Chondrocyte (in vitro differentiated cells): ENCODE measurements at regions not wholly inside any gene's neighbourhood (a gene's known extent, or its start where the extent isn't known, plus 50 kb on each side); places are given as distances from the start of the nearest gene placed in this dataset.

ENCODE experiments used
- DNase-seq: peaks from one replicate; pipeline ENCODE4 v3.0.0; 2021; ENCODE audit warnings: mixed read lengths, low spot score
- H3K27ac Mint-ChIP-seq: one replicate; pipeline ENCODE4 v1.8.0; 2021; ENCODE audit warnings: mild to moderate bottlenecking, moderate library complexity, mixed read lengths; ENCODE audit not compliant: unreplicated experiment
- H3K27me3 Mint-ChIP-seq: 2 replicates; pipeline ENCODE4 v1.8.0; 2021; ENCODE audit warnings: low read depth, mixed read lengths
- H3K36me3 Mint-ChIP-seq: 2 replicates; pipeline ENCODE4 v1.8.0; 2021; ENCODE audit warnings: low read depth, mixed read lengths
- H3K4me1 Mint-ChIP-seq: 2 replicates; pipeline ENCODE4 v1.8.0; 2021; ENCODE audit warnings: low read depth, mild to moderate bottlenecking, mixed read lengths
- H3K4me3 Mint-ChIP-seq: one replicate; pipeline ENCODE4 v1.8.0; 2021; ENCODE audit warnings: mild to moderate bottlenecking, moderate library complexity, mixed read lengths; ENCODE audit not compliant: unreplicated experiment
- H3K9me3 Mint-ChIP-seq: 2 replicates; pipeline ENCODE4 v1.8.0; 2021; ENCODE audit warnings: low read depth, mixed read lengths
- TF ChIP-seq, protein P1 (sequence below): fragments of 200-600 bp; sonication (generic); IDR thresholded peaks from 2 replicates; pipeline ENCODE4 v1.5.0; 2021; ENCODE audit warnings: antibody characterized with exemption, mild to moderate bottlenecking, moderate library complexity

DNA sequence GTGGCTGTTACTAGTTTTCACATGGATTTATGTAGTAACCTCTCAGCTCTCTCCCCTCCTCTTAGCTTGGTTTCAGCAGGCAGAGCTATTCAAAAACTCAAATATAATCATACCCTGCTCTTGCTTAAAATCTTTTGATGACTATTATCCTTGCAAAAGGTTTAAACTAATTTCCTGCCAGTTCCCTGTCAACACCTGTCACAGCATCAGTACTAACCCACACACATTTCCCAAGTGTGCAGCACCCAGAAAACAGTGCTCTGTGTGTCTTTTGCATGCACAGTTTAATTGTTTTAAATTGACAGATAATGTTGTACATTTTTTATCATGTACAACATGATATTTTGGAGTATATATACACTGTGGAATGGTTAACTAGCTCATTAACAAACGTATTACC is 202.0 kb downstream of the PAPSS1 start:
- Mint-ChIP-seq H3K4me3 (no peak overlapping the region), H3K27me3 (no peaks in the 10 kb centered on the region), H3K27ac (no peak overlapping the region)

DNA sequence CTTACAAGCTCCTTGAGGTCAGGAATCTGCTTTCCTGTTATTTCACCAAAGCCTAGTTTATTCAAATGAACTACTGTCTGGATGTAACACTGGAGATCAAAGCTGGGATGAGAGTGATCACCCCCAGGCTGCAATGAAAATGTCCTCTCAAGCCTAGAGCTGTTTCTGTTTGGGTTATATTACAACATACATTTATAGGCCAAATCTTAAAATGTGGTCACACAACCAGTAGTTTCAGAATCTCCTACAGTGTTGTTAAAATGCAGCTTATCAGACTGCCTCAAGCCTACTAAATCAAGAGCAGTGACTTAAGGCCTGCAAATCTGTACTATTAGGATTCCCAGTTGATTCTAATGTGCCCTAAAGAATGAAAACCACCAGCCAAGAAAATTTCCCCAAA is 207.5 kb downstream of the PAPSS1 start:
- H3K27ac Mint-ChIP-seq = no peak overlapping the region
- TF ChIP-seq, protein P1, sequence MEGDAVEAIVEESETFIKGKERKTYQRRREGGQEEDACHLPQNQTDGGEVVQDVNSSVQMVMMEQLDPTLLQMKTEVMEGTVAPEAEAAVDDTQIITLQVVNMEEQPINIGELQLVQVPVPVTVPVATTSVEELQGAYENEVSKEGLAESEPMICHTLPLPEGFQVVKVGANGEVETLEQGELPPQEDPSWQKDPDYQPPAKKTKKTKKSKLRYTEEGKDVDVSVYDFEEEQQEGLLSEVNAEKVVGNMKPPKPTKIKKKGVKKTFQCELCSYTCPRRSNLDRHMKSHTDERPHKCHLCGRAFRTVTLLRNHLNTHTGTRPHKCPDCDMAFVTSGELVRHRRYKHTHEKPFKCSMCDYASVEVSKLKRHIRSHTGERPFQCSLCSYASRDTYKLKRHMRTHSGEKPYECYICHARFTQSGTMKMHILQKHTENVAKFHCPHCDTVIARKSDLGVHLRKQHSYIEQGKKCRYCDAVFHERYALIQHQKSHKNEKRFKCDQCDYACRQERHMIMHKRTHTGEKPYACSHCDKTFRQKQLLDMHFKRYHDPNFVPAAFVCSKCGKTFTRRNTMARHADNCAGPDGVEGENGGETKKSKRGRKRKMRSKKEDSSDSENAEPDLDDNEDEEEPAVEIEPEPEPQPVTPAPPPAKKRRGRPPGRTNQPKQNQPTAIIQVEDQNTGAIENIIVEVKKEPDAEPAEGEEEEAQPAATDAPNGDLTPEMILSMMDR = no peak
- H3K36me3 Mint-ChIP-seq = no peaks in the 10 kb centered on the region
- H3K4me3 Mint-ChIP-seq = no peak overlapping the region
- no peaks in the 10 kb centered on the region for H3K27me3 Mint-ChIP-seq
- DNase-seq = no peak
- H3K4me1 Mint-ChIP-seq = no peaks in the 10 kb centered on the region
- H3K9me3 Mint-ChIP-seq = peaks cover 5% of the 10 kb centered on the region

More for the DNA sequence above, 202.0 kb downstream of the PAPSS1 start:
- TF ChIP-seq, protein P1 = no peak
- no peak for DNase-seq
- Mint-ChIP-seq H3K36me3 (no peaks in the 10 kb centered on the region), H3K9me3 (peaks cover 5% of the 10 kb centered on the region), H3K4me1 (peaks cover 14% of the 10 kb centered on the region)

GRCh38 chr4:107509615-107510014 is 210.4 kb downstream of the PAPSS1 start:
- H3K4me3 Mint-ChIP-seq = no peak overlapping the region
- TF ChIP-seq, protein P1 = no peak
- H3K36me3 Mint-ChIP-seq = no peaks in the 10 kb centered on the region
- peaks cover 4% of the 10 kb centered on the region for H3K9me3 Mint-ChIP-seq
- H3K4me1 Mint-ChIP-seq = no peaks in the 10 kb centered on the region
- no peaks in the 10 kb centered on the region for H3K27me3 Mint-ChIP-seq
- DNase-seq = no peak
- H3K27ac Mint-ChIP-seq = no peak overlapping the region

GRCh38 chr4:107500551-107500950 is 219.5 kb downstream of the PAPSS1 start:
- Mint-ChIP-seq H3K4me3 (no peak overlapping the region), H3K27ac (no peak overlapping the region), H3K36me3 (no peaks in the 10 kb centered on the region), H3K27me3 (no peaks in the 10 kb centered on the region), H3K9me3 (peaks cover 12% of the 10 kb centered on the region), H3K4me1 (no peaks in the 10 kb centered on the region)
- TF ChIP-seq, protein P1 = no peak
- DNase-seq = no peak

DNA sequence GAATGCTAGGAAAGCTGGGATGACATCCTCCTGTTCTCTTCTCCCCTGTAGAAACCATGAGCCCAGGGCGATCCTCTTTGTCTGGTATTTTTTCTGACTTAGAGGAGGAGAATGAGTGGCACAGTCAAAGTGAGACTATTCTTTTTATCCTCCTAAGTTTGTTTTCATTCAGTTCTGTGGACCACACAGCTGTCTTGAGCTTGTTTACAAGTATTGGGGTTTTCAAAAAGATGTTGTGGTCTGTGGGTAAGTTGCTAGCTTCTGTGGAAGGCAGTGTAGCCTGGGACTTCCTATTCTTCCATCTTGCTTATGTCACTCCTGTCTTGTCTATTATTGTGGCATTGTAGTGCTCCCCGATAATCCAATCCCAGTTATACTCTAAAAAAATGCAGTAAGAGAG is 223.0 kb downstream of the PAPSS1 start:
- Mint-ChIP-seq H3K27ac (no peak overlapping the region), H3K9me3 (peaks cover 12% of the 10 kb centered on the region), H3K4me1 (no peaks in the 10 kb centered on the region), H3K4me3 (no peak overlapping the region), H3K36me3 (no peaks in the 10 kb centered on the region), H3K27me3 (no peaks in the 10 kb centered on the region)
- no peak for DNase-seq
- TF ChIP-seq, protein P1 = no peak
